ENCODE measurements at regions not wholly inside any gene's neighbourhood (a gene's known extent, or its start where the extent isn't known, plus 50 kb on each side); places are given as distances from the start of the nearest gene placed in this dataset.

GRCh38 chr2:42961385-42961811 lies 169.0 kb upstream of the HAAO start:
- POLR2A ChIA-PET = no interaction called here
- Histone ChIP-seq H3K27me3 (ENCODE audit: insufficient read depth, low read length) (no peaks in the 10 kb centered on the region), H2AFZ (ENCODE audit: low read depth, low read length, poor library complexity, severe bottlenecking) (no peak overlapping the region), H3K36me3 (ENCODE audit: control insufficient read depth in 1 of 2, insufficient read depth in 2 of 2, low read length in 2 of 2) (no peaks in the 10 kb centered on the region), H3K27ac (ENCODE audit: low read depth, low read length) (no peak overlapping the region), H3K9ac (ENCODE audit: low read length) (no peak overlapping the region), H3K4me3 (replicated peaks in 1 of 2; ENCODE audit: low read depth in 1 of 2, low read length in 2 of 2) (no peak overlapping the region), H3K4me2 (ENCODE audit: low read length) (no peak overlapping the region), H3K4me1 (ENCODE audit: control insufficient read depth in 1 of 2, insufficient read depth in 2 of 2, low read length in 2 of 2) (no peaks in the 10 kb centered on the region), H4K20me1 (ENCODE audit: insufficient read depth) (no peaks in the 10 kb centered on the region), H3K79me2 (ENCODE audit: insufficient read depth, low read length) (no peaks in the 10 kb centered on the region), H3K9me2 (ENCODE audit: insufficient read depth) (no peaks in the 10 kb centered on the region), H3K9me3 (ENCODE audit: control insufficient read depth in 1 of 2, insufficient read depth in 1 of 2, low read depth in 1 of 2, low read length in 2 of 2) (no peaks in the 10 kb centered on the region)
- RAD21 ChIA-PET (ENCODE audit: low non-redundant PET in 1 of 2, low total read pairs in 2 of 2, uncharacterized antibody in 2 of 2, unreplicated experiment in 2 of 2) = no interaction called here
- intact Hi-C loops (cut with micrococcal nuclease) = no loop called here
- BruUV-seq (replicated peaks) = no TSS peak
- ATAC-seq (no peak), DNase-seq (ENCODE audit: low read depth, low spot score) (no peak)
- CTCF ChIA-PET = no interaction called here
- TF ChIP-seq SRF (IDR thresholded peaks at IDR 0.05; ENCODE audit: low read depth) (no peak), CEBPB (IDR thresholded peaks at IDR 0.05; ENCODE audit: low read depth) (no peak), CBX3 (IDR thresholded peaks at IDR 0.05; ENCODE audit: low read depth) (no peak), RAD21 (IDR thresholded peaks at IDR 0.05; ENCODE audit: low read depth) (no peak)

- BruUV-seq (replicated peaks) = no TSS peak
- intact Hi-C loops (cut with micrococcal nuclease) = no loop called here
- TF ChIP-seq EGR1 (IDR thresholded peaks at IDR 0.05; ENCODE audit: low read depth) (no peak), EZH2phosphoT487 (IDR thresholded peaks at IDR 0.05; ENCODE audit: borderline replicate concordance) (no peak), EZH2 (IDR thresholded peaks at IDR 0.05) (no peak), FOSL1 (IDR thresholded peaks at IDR 0.05; ENCODE audit: low read depth) (no peak), SRF (IDR thresholded peaks at IDR 0.05; ENCODE audit: low read depth) (no peak), POLR2A (IDR thresholded peaks at IDR 0.05; ENCODE audit: borderline replicate concordance, extremely low read depth, insufficient read depth, insufficient read length) (no peak), REST (IDR thresholded peaks at IDR 0.05; ENCODE audit: low read depth) (no peak), SP1 (IDR thresholded peaks at IDR 0.05; ENCODE audit: low read depth) (no peak), YY1 (IDR thresholded peaks at IDR 0.05; ENCODE audit: extremely low read depth, insufficient replicate concordance, low read depth, low read length) (no peak), MAX (IDR thresholded peaks at IDR 0.05) (no peak), ZNF274 (IDR thresholded peaks at IDR 0.05; ENCODE audit: low read depth, low read length) (no peak), RAD21 (IDR thresholded peaks at IDR 0.05; ENCODE audit: low read depth) (no peak), JUND (IDR thresholded peaks at IDR 0.05) (no peak), CEBPB (IDR thresholded peaks at IDR 0.05; ENCODE audit: low read depth) (no peak), CTCF (IDR thresholded peaks at IDR 0.05 in 2 of 3, conservative IDR thresholded peaks at IDR 0.05 in 1 of 3; ENCODE audit: borderline replicate concordance in 1 of 3, insufficient read depth in 1 of 3, low read depth in 2 of 3, low read length in 2 of 3) (no peak), CBX3 (IDR thresholded peaks at IDR 0.05; ENCODE audit: low read depth) (no peak)
Measured at GRCh38 chr2:42960842-42961180, 168.4 kb upstream of the HAAO start.

More at GRCh38 chr2:42960842-42961180, 168.4 kb upstream of the HAAO start:
- H3K79me2 ChIP-seq (ENCODE audit: insufficient read depth, low read length) = no peaks in the 10 kb centered on the region
- H4K20me1 ChIP-seq (ENCODE audit: insufficient read depth) = no peaks in the 10 kb centered on the region
- H3K36me3 ChIP-seq (ENCODE audit: control insufficient read depth in 1 of 2, insufficient read depth in 2 of 2, low read length in 2 of 2) = no peaks in the 10 kb centered on the region
- H3K9ac ChIP-seq (ENCODE audit: low read length) = no peak overlapping the region
- no peak overlapping the region for H2AFZ ChIP-seq (ENCODE audit: low read depth, low read length, poor library complexity, severe bottlenecking)
- H3K9me2 ChIP-seq (ENCODE audit: insufficient read depth) = no peaks in the 10 kb centered on the region
- H3K27ac ChIP-seq (ENCODE audit: low read depth, low read length) = no peak overlapping the region
- ChIA-PET RAD21 (ENCODE audit: low non-redundant PET in 1 of 2, low total read pairs in 2 of 2, uncharacterized antibody in 2 of 2, unreplicated experiment in 2 of 2) (no interaction called here), CTCF (no interaction called here), POLR2A (no interaction called here)
- no peak overlapping the region for H3K4me3 ChIP-seq (replicated peaks in 1 of 2; ENCODE audit: low read depth in 1 of 2, low read length in 2 of 2)
- no peak overlapping the region for H3K4me2 ChIP-seq (ENCODE audit: low read length)
- ATAC-seq (no peak), DNase-seq (ENCODE audit: low read depth, low spot score) (no peak)
- no peaks in the 10 kb centered on the region for H3K4me1 ChIP-seq (ENCODE audit: control insufficient read depth in 1 of 2, insufficient read depth in 2 of 2, low read length in 2 of 2)
- H3K27me3 ChIP-seq (ENCODE audit: insufficient read depth, low read length) = no peaks in the 10 kb centered on the region
- H3K9me3 ChIP-seq (ENCODE audit: control insufficient read depth in 1 of 2, insufficient read depth in 1 of 2, low read depth in 1 of 2, low read length in 2 of 2) = no peaks in the 10 kb centered on the region
